ENCODE measurements at regions not wholly inside any gene's neighbourhood (a gene's known extent, or its start where the extent isn't known, plus 50 kb on each side); places are given as distances from the start of the nearest gene placed in this dataset.

DNA sequence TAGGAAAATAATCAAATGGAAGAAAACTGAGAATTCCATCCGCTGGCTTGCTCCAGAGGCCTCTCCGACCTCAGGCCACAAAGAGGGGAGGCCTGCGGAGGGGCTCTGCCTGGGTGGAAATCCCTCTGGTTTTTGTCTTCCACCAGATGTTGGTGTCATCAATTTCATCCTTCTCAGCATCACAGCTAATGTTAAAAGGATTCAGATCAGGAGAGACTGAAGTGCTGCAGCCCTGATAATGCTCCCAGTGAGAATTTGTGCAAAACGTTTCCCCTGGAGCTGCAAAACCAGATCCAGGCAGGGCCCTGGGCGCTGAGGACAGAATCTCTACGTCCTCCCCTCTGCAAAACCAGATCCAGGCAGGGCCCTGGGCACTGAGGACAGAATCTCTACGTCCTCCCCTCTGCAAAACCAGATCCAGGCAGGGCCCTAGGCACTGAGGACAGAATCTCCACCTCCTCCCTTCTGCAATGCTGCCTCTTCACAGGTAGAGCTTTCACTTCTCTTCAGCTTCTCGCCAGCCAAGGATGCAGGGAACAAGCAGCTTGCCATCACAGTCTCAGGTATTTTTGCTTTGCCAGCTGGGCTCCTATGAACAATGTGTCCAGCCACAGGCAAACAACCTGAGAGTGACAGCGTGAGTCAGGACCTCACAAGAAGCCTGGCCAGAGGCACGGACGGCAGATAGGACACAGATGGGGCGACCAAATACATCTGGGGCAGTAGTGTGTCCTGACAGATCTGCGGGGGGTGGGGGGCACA lies 81.2 kb downstream of the TMEM18 start:
- no peak for DNase-seq (ENCODE audit: low read depth)
- H3K4me3 ChIP-seq (ENCODE audit: low read depth, low read length), result no peak overlapping the region
- TF ChIP-seq, protein P1, sequence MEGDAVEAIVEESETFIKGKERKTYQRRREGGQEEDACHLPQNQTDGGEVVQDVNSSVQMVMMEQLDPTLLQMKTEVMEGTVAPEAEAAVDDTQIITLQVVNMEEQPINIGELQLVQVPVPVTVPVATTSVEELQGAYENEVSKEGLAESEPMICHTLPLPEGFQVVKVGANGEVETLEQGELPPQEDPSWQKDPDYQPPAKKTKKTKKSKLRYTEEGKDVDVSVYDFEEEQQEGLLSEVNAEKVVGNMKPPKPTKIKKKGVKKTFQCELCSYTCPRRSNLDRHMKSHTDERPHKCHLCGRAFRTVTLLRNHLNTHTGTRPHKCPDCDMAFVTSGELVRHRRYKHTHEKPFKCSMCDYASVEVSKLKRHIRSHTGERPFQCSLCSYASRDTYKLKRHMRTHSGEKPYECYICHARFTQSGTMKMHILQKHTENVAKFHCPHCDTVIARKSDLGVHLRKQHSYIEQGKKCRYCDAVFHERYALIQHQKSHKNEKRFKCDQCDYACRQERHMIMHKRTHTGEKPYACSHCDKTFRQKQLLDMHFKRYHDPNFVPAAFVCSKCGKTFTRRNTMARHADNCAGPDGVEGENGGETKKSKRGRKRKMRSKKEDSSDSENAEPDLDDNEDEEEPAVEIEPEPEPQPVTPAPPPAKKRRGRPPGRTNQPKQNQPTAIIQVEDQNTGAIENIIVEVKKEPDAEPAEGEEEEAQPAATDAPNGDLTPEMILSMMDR (IDR thresholded peaks at IDR 0.05; ENCODE audit: low read depth, low read length, missing control alignments), result no peak

DNA sequence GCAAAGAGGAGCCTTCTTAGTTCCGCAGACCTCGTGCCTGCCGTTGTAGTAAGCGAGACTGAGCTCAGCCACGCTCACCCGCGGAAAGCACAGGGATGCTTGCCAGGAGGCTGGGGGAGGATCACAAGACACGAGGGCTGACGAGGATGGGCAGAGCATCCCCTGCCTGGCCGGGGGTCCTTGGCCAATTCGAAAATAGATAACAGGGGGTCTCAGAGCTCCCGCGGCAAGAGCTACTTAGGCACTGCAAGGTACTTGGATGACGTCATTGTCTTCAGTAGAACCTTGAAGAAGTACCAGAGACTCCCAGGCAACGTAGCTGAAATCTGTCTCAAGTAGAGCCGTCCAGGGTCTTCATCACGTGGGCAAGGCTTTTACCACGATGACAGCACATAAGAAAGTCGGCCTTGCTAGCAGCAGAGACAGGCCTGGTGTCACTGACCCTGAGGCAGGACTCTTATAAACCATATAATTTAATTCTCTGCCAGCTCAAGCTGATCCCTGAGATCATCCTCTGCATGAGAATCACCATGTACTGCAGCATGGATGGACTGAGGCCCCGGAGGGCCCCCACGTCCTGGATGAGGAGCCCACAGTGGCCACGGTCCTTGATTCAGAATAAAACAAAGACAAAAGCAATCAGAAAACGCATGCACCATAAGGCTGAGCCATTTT lies 81.9 kb downstream of the TMEM18 start:
- DNase-seq (ENCODE audit: low read depth), result no peak
- TF ChIP-seq, protein P1 (IDR thresholded peaks at IDR 0.05; ENCODE audit: low read depth, low read length, missing control alignments), result no peak
- no peak overlapping the region for H3K4me3 ChIP-seq (ENCODE audit: low read depth, low read length)

DNA sequence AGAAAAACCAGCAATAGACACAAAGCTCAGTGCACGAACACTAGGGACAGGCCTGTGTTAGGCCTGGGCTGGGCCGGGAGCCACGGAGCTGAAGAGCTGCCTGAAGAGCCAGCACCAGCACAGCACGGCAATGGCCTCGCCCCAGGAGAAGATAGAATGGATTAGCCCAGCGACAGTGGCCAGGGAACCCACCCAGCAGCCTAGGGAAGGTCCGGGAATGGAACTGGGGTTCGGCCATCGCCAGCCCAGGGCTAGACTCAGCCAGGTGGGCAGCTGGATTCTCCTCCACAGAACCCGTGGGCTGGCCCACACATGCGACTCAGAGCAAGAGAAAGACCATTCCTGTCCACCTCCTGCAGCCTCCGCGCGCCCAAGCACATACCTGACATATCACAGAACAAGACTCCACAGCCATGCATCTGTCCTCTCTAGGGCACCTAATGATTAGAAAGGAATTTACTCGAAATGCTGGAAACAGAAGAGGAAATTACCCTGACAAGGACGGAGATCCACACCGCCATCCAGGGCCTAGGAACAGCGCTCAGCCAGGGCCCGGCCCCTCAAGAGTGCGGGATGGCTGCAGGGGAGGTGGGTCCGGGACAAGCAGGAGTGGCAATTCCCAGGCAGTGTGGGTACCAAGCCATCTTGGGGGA lies 82.8 kb downstream of the TMEM18 start:
- DNase-seq (ENCODE audit: low read depth), result no peak
- H3K4me3 ChIP-seq (ENCODE audit: low read depth, low read length), result no peak overlapping the region
- TF ChIP-seq, protein P1 (IDR thresholded peaks at IDR 0.05; ENCODE audit: low read depth, low read length, missing control alignments), result no peak

- H3K4me3 ChIP-seq (ENCODE audit: low read depth, low read length), result no peak overlapping the region
- no peak for DNase-seq (ENCODE audit: low read depth)
- TF ChIP-seq, protein P1 (IDR thresholded peaks at IDR 0.05; ENCODE audit: low read depth, low read length, missing control alignments), result no peak
These were observed 83.7 kb downstream of the TMEM18 start for GRCh38 chr2:593356-594026.

DNA sequence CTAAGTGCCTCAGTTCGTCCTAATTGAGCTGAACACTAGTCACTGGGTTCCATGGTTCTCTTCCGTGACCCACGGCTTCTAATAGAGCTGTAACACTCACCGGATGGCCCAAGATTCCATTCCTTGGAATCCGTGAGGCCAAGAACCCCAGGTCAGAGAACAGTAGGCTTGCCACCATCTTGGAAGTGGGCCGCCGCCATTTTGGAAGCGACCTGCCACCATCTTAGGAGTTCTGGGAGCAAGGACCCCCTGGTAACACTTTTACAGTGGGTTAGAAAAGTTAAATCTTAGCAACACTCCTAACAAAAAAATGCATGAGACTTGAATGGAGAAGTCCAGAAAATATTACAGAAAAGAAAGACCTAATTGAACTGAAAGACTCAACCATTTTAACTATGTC lies 84.5 kb downstream of the TMEM18 start:
- H3K4me3 ChIP-seq (ENCODE audit: low read depth, low read length), result no peak overlapping the region
- TF ChIP-seq, protein P1 (IDR thresholded peaks at IDR 0.05; ENCODE audit: low read depth, low read length, missing control alignments), result no peak
- no peak for DNase-seq (ENCODE audit: low read depth)

DNA sequence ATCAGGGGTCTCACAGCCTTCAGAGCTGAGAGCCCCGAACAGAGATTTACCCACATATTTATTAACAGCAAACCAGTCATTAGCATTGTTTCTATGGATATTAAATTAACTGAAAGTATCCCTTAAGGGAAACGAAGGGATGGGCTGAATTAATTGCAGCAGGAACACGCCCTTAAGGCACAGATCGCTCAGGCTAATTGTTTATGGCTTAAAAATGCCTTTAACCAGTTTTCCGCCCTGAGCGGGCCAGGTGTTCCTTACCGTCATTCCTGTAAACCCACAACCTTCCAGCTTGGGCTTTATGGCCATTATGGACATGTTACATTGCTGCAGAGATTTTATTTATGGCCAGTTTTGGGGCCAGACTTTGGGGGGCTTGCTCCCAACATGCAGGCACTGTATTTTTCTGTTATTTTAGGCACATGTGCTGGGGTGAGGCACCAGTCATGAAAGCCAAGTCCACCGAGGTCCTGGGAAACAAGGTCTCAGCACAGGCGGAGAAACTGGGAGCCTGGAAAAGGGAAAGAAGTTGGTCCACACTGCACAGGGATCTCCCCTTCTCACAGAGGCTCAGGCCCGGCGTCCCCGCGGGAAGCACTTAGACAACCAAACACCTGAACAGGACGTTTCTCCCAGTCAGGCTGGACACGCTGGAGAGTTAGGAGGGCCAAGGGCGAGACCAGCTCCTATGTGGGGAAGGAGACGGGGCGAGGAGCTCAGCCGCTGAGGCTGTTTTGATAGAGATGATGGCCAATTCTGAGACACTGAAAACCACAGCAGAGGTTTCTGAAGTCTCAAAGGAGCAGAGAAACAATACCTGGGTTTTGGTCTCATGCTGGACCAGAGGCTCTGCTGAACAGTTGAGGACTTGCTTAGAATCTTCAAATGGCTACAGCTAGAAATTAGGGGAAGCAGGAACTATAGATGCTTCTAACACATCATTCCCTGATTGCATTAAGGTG lies 86.7 kb downstream of the TMEM18 start:
- DNase-seq (ENCODE audit: low read depth), result no peak
- H3K4me3 ChIP-seq (ENCODE audit: low read depth, low read length), result no peak overlapping the region
- TF ChIP-seq, protein P1 (IDR thresholded peaks at IDR 0.05; ENCODE audit: low read depth, low read length, missing control alignments), result no peak

All from GM12864 (cell line).